ENCODE measurements at regions not wholly inside any gene's neighbourhood (a gene's known extent, or its start where the extent isn't known, plus 50 kb on each side); places are given as distances from the start of the nearest gene placed in this dataset.

DNA sequence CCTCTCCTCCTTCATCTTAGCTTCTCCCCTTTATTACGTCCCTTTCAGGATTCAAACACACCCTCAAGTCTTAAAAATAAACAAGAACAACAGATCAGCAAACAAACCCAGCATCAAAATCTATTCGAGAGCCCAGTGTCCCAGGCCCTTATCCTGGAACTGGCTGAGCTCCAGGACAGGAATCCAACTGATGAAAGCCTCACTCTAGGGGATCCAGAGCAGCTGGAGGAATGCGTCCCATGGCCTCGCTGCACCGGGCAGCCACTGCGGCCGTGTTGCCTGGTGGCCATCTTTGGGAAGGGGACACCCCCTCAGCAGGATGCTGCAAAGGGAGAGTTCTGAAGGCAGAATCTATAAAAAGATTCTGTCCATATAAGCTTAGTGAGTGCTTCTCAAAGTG, 156.5 kb upstream of the BMPER start:
- H3K4me3 ChIP-seq (ENCODE audit: control insufficient read depth in 2 of 3, extremely low read depth in 1 of 3, insufficient read depth in 2 of 3, low read depth in 1 of 3, low read length in 3 of 3): no peak overlapping the region
- DNase-seq (ENCODE audit: low read depth, low spot score) (no peak), FAIRE-seq (no peak)
- H3K9ac ChIP-seq (ENCODE audit: control insufficient read depth, extremely low read depth, insufficient read depth, low read length): no peak overlapping the region
- H4K20me1 ChIP-seq (ENCODE audit: control insufficient read depth, extremely low read depth, insufficient read depth, low read length): no peaks in the 10 kb centered on the region
- H3K27ac ChIP-seq (ENCODE audit: control insufficient read depth, insufficient read depth, low read length): no peak overlapping the region
- dilution Hi-C loops (cut with MboI; ENCODE audit: extremely low pct_ligation_motif_present, low sequenced_read_pairs): no loop called here
- no peaks in the 10 kb centered on the region for H3K9me1 ChIP-seq (ENCODE audit: control insufficient read depth, extremely low read depth, insufficient read depth, low read length)
- peaks cover 9% of the 10 kb centered on the region for H3K4me1 ChIP-seq (ENCODE audit: control insufficient read depth, extremely low read depth, insufficient read depth, low read length)
- H2AFZ ChIP-seq (ENCODE audit: control insufficient read depth, low read length): no peak overlapping the region
- no peaks in the 10 kb centered on the region for H3K79me2 ChIP-seq (ENCODE audit: control insufficient read depth, insufficient read depth, low read length)
- H3K27me3 ChIP-seq (ENCODE audit: control insufficient read depth, extremely low read depth, insufficient read depth, low read length): no peaks in the 10 kb centered on the region
- no peaks in the 10 kb centered on the region for H3K36me3 ChIP-seq (ENCODE audit: control insufficient read depth in 2 of 2, extremely low read depth in 1 of 2, insufficient read depth in 2 of 2, low read length in 2 of 2)
- TF ChIP-seq, protein P1, sequence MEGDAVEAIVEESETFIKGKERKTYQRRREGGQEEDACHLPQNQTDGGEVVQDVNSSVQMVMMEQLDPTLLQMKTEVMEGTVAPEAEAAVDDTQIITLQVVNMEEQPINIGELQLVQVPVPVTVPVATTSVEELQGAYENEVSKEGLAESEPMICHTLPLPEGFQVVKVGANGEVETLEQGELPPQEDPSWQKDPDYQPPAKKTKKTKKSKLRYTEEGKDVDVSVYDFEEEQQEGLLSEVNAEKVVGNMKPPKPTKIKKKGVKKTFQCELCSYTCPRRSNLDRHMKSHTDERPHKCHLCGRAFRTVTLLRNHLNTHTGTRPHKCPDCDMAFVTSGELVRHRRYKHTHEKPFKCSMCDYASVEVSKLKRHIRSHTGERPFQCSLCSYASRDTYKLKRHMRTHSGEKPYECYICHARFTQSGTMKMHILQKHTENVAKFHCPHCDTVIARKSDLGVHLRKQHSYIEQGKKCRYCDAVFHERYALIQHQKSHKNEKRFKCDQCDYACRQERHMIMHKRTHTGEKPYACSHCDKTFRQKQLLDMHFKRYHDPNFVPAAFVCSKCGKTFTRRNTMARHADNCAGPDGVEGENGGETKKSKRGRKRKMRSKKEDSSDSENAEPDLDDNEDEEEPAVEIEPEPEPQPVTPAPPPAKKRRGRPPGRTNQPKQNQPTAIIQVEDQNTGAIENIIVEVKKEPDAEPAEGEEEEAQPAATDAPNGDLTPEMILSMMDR (optimal IDR thresholded peaks at IDR 0.05 in 1 of 3, IDR thresholded peaks at IDR 0.05 in 1 of 3, conservative IDR thresholded peaks at IDR 0.05 in 1 of 3; ENCODE audit: extremely low read depth in 1 of 3, insufficient read depth in 2 of 3, low read length in 3 of 3): no peak
- H3K4me2 ChIP-seq (ENCODE audit: control insufficient read depth, extremely low read depth, insufficient read depth, low read depth, low read length): no peak overlapping the region
- H3K9me3 ChIP-seq (ENCODE audit: control insufficient read depth, low read depth, low read length): no peaks in the 10 kb centered on the region

DNA sequence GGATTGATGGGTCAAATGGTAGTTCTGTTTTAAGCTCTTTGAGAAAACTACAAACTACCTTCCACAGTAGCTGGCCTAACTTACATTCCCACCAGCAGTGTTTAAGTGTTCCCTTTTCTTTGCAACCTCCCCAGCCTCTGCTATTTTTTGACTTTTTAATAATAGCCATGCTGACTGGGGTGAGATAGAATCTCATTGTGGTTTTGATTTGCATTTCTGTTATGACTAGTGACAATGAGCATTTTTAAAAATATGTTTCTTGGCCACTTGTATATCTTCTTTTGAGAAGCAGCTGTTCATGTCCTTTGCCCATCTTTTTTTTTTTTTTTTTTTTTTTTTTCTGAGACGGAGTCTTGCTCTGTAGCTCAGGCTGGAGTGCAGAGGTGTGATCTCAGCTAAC, 155.2 kb upstream of the BMPER start:
- Histone ChIP-seq H3K27ac (ENCODE audit: control insufficient read depth, insufficient read depth, low read length) (no peak overlapping the region), H3K27me3 (ENCODE audit: control insufficient read depth, extremely low read depth, insufficient read depth, low read length) (no peaks in the 10 kb centered on the region), H2AFZ (ENCODE audit: control insufficient read depth, low read length) (no peak overlapping the region), H3K36me3 (ENCODE audit: control insufficient read depth in 2 of 2, extremely low read depth in 1 of 2, insufficient read depth in 2 of 2, low read length in 2 of 2) (no peaks in the 10 kb centered on the region), H4K20me1 (ENCODE audit: control insufficient read depth, extremely low read depth, insufficient read depth, low read length) (no peaks in the 10 kb centered on the region), H3K79me2 (ENCODE audit: control insufficient read depth, insufficient read depth, low read length) (no peaks in the 10 kb centered on the region), H3K9me1 (ENCODE audit: control insufficient read depth, extremely low read depth, insufficient read depth, low read length) (no peaks in the 10 kb centered on the region), H3K4me2 (ENCODE audit: control insufficient read depth, extremely low read depth, insufficient read depth, low read depth, low read length) (no peak overlapping the region), H3K9ac (ENCODE audit: control insufficient read depth, extremely low read depth, insufficient read depth, low read length) (no peak overlapping the region), H3K9me3 (ENCODE audit: control insufficient read depth, low read depth, low read length) (no peaks in the 10 kb centered on the region), H3K4me1 (ENCODE audit: control insufficient read depth, extremely low read depth, insufficient read depth, low read length) (peaks cover 5% of the 10 kb centered on the region), H3K4me3 (ENCODE audit: control insufficient read depth in 2 of 3, extremely low read depth in 1 of 3, insufficient read depth in 2 of 3, low read depth in 1 of 3, low read length in 3 of 3) (no peak overlapping the region)
- no peak for FAIRE-seq
- dilution Hi-C loops (cut with MboI; ENCODE audit: extremely low pct_ligation_motif_present, low sequenced_read_pairs): no loop called here
- DNase-seq (ENCODE audit: low read depth, low spot score): no peak
- no peak for TF ChIP-seq EZH2 (IDR thresholded peaks at IDR 0.05; ENCODE audit: low read length)
- TF ChIP-seq, protein P1 (optimal IDR thresholded peaks at IDR 0.05 in 1 of 3, IDR thresholded peaks at IDR 0.05 in 1 of 3, conservative IDR thresholded peaks at IDR 0.05 in 1 of 3; ENCODE audit: extremely low read depth in 1 of 3, insufficient read depth in 2 of 3, low read length in 3 of 3): no peak

Data from keratinocyte (primary cell).